ENCODE measurements at regions not wholly inside any gene's neighbourhood (a gene's known extent, or its start where the extent isn't known, plus 50 kb on each side); places are given as distances from the start of the nearest gene placed in this dataset.

- TF ChIP-seq YEATS4 (CRISPR knock-in tag; IDR thresholded peaks at IDR 0.05; ENCODE audit: borderline replicate concordance) (no peak), ELF3 (CRISPR knock-in tag; IDR thresholded peaks at IDR 0.05) (no peak), HNF1B (CRISPR knock-in tag; IDR thresholded peaks at IDR 0.05) (peak; percentile 65), ZZZ3 (CRISPR knock-in tag; IDR thresholded peaks at IDR 0.05; ENCODE audit: borderline replicate concordance) (no peak), ZFP1 (CRISPR knock-in tag; IDR thresholded peaks at IDR 0.05) (no peak), ZFP91 (CRISPR knock-in tag; IDR thresholded peaks at IDR 0.05; ENCODE audit: borderline replicate concordance) (peak; percentile 43), SIX4 (CRISPR knock-in tag; IDR thresholded peaks at IDR 0.05) (0 out of 2 replicates have a peak, but pooled peaks have one; percentile 23), FOXO1 (CRISPR knock-in tag; IDR thresholded peaks at IDR 0.05) (peak; percentile 51; the same call in 1 of the 2 replicates), ZNF574 (CRISPR knock-in tag; IDR thresholded peaks at IDR 0.05) (0 out of 2 replicates have a peak, but pooled peaks have one; percentile 39), RFXAP (CRISPR knock-in tag; IDR thresholded peaks at IDR 0.05; ENCODE audit: borderline replicate concordance) (peak; percentile 87), SP5 (CRISPR knock-in tag; IDR thresholded peaks at IDR 0.05; ENCODE audit: borderline replicate concordance, low read depth) (0 out of 2 replicates have a peak, but pooled peaks have one; percentile 27), HNRNPL (IDR thresholded peaks at IDR 0.05; ENCODE audit: low read depth, low read length) (no peak), ZBTB46 (CRISPR knock-in tag; IDR thresholded peaks at IDR 0.05; ENCODE audit: borderline replicate concordance) (no peak), GABPA (IDR thresholded peaks at IDR 0.05; ENCODE audit: low read depth, low read length) (no peak), GABPA (CRISPR knock-in tag; IDR thresholded peaks at IDR 0.05; ENCODE audit: low read depth) (no peak), POGZ (CRISPR knock-in tag; IDR thresholded peaks at IDR 0.05) (peak; percentile 83), MTA1 (CRISPR knock-in tag; IDR thresholded peaks at IDR 0.05; ENCODE audit: borderline replicate concordance) (no peak), ZNF749 (CRISPR knock-in tag; IDR thresholded peaks at IDR 0.05; ENCODE audit: borderline replicate concordance) (no peak)
Observed at GRCh38 chr11:13114566-13115379, 105.7 kb downstream of the RASSF10 start (continued).

All from HepG2 (cell line).